SK-N-MC (cell line): ENCODE measurements at regions not wholly inside any gene's neighbourhood (a gene's known extent, or its start where the extent isn't known, plus 50 kb on each side); places are given as distances from the start of the nearest gene placed in this dataset.

ENCODE experiments used
- EZH2 ChIP-seq: fragments of 200-600 bp; sonication (generic); IDR thresholded peaks from one replicate; pipeline ENCODE4 v1.6.1; 2017; ENCODE audit warnings: antibody characterized with exemption
- POLR2AphosphoS5 ChIP-seq: IDR thresholded peaks from 2 replicates; pipeline ENCODE4 v1.6.1; 2012; ENCODE audit warnings: mild to moderate bottlenecking, low read depth, low read length, borderline replicate concordance

DNA sequence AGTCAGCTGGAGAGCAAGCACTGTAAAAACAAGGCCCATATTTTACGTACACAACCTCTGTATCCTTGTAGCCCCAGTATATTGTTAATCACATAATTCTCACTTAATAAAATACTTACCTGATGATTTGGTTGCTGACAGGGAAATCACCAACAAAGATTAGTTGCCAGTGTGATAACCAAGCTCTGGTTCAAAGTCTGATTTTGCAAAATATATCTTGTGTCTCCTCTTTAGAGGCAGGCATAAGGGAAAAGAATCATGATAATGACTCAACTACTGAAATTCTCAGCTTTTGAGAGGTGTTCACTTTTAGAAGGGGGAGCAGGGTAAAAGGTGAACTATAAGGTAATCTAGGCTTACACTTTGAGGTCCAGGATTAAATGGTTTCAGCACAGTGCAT lies 351.1 kb upstream of the CD180 start:
- TF ChIP-seq EZH2 (no peak), POLR2AphosphoS5 (no peak)
